ENCODE measurements at regions not wholly inside any gene's neighbourhood (a gene's known extent, or its start where the extent isn't known, plus 50 kb on each side); places are given as distances from the start of the nearest gene placed in this dataset.
A peak's percentile ranks its signal among the peaks of the same experiment; 100 is the strongest.

- Histone ChIP-seq H3K9me3 (no peaks in the 10 kb centered on the region), H3K36me3 (ENCODE audit: control insufficient read depth, insufficient read depth, low read length) (no peaks in the 10 kb centered on the region), H3K4me3 (ENCODE audit: low read depth, low read length) (no peak overlapping the region), H3K27me3 (replicated peaks; ENCODE audit: control insufficient read depth, insufficient read depth, low read length) (no peaks in the 10 kb centered on the region), H3K4me1 (no peaks in the 10 kb centered on the region)
- no peak overlapping the region for H3K4me3 Mint-ChIP-seq (ENCODE audit: unreplicated experiment)
- H3K27me3 Mint-ChIP-seq (ENCODE audit: insufficient read depth, unreplicated experiment) = no peaks in the 10 kb centered on the region
- peak in 1 of 2 experiments; percentile 23 for DNase-seq
- ChIA-PET CTCF (interaction anchor here (0.9 to 1.8 kb wide), 2 partner anchors 254 to 444 kb away, joined by 4 to 7 read pairs; no protein-coding TSS in a partner anchor), POLR2A (no interaction called here)
- TF ChIP-seq, protein P1, sequence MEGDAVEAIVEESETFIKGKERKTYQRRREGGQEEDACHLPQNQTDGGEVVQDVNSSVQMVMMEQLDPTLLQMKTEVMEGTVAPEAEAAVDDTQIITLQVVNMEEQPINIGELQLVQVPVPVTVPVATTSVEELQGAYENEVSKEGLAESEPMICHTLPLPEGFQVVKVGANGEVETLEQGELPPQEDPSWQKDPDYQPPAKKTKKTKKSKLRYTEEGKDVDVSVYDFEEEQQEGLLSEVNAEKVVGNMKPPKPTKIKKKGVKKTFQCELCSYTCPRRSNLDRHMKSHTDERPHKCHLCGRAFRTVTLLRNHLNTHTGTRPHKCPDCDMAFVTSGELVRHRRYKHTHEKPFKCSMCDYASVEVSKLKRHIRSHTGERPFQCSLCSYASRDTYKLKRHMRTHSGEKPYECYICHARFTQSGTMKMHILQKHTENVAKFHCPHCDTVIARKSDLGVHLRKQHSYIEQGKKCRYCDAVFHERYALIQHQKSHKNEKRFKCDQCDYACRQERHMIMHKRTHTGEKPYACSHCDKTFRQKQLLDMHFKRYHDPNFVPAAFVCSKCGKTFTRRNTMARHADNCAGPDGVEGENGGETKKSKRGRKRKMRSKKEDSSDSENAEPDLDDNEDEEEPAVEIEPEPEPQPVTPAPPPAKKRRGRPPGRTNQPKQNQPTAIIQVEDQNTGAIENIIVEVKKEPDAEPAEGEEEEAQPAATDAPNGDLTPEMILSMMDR (IDR thresholded peaks at IDR 0.05; ENCODE audit: insufficient read depth in 1 of 2, low read depth in 1 of 2, low read length in 1 of 2, severe bottlenecking in 1 of 2, unreplicated experiment in 1 of 2) = no peak
- no TSS peak for BruUV-seq (replicated peaks)
- no peaks in the 10 kb centered on the region for H3K4me1 Mint-ChIP-seq (ENCODE audit: low read depth, unreplicated experiment)
- intact Hi-C loops (cut with micrococcal nuclease; ENCODE audit: unreplicated experiment) = loop anchor here (1.0 to 10.0 kb wide), 2 partner anchors 261 to 446 kb away; no protein-coding TSS in a partner anchor
- H3K36me3 Mint-ChIP-seq (ENCODE audit: insufficient read depth, unreplicated experiment) = no peaks in the 10 kb centered on the region
- H3K27ac Mint-ChIP-seq (ENCODE audit: unreplicated experiment) = no peak overlapping the region
- no peaks in the 10 kb centered on the region for H3K9me3 Mint-ChIP-seq (ENCODE audit: unreplicated experiment)
Observed at GRCh38 chr16:86073763-86074493, 175.0 kb downstream of the IRF8 start.

- H3K4me1 ChIP-seq = no peaks in the 10 kb centered on the region
- BruUV-seq (replicated peaks) = no TSS peak
- peaks cover under 1% of the 10 kb centered on the region for H3K27me3 Mint-ChIP-seq (ENCODE audit: insufficient read depth, unreplicated experiment)
- DNase-seq = peak in 1 of 2 experiments; percentile 28
- ChIA-PET CTCF (no interaction called here), POLR2A (no interaction called here)
- H3K36me3 Mint-ChIP-seq (ENCODE audit: insufficient read depth, unreplicated experiment) = no peaks in the 10 kb centered on the region
- H3K27ac Mint-ChIP-seq (ENCODE audit: unreplicated experiment) = no peak overlapping the region
- H3K4me1 Mint-ChIP-seq (ENCODE audit: low read depth, unreplicated experiment) = no peaks in the 10 kb centered on the region
- H3K9me3 Mint-ChIP-seq (ENCODE audit: unreplicated experiment) = no peaks in the 10 kb centered on the region
- H3K9me3 ChIP-seq = no peaks in the 10 kb centered on the region
- no peak overlapping the region for H3K4me3 ChIP-seq (ENCODE audit: low read depth, low read length)
- intact Hi-C loops (cut with micrococcal nuclease; ENCODE audit: unreplicated experiment) = loop anchor here (10.0 kb wide), 1 partner anchor 260 kb away; no protein-coding TSS in a partner anchor
- H3K36me3 ChIP-seq (ENCODE audit: control insufficient read depth, insufficient read depth, low read length) = no peaks in the 10 kb centered on the region
- H3K27me3 ChIP-seq (replicated peaks; ENCODE audit: control insufficient read depth, insufficient read depth, low read length) = no peaks in the 10 kb centered on the region
- TF ChIP-seq, protein P1 (IDR thresholded peaks at IDR 0.05; ENCODE audit: insufficient read depth in 1 of 2, low read depth in 1 of 2, low read length in 1 of 2, severe bottlenecking in 1 of 2, unreplicated experiment in 1 of 2) = no peak
- no peak overlapping the region for H3K4me3 Mint-ChIP-seq (ENCODE audit: unreplicated experiment)
Observed at GRCh38 chr16:86074651-86075487, 175.9 kb downstream of the IRF8 start.

DNA sequence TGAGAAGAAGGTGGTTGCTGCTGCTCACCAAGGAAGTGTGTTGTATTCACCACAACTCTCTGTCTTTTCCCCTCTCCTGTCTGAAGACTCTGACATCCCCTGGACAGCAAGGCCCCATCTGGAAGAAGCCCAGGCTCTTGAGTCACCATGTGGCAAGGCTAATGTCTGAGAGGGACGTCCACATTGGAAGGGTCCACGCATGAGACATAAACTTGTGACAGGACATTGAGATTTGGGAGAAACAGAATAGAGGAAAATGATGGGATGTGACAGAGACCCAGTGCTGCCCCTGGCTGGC is 176.5 kb downstream of the IRF8 start:
- Mint-ChIP-seq H3K27ac (ENCODE audit: unreplicated experiment) (no peak overlapping the region), H3K4me3 (ENCODE audit: unreplicated experiment) (no peak overlapping the region), H3K4me1 (ENCODE audit: low read depth, unreplicated experiment) (no peaks in the 10 kb centered on the region), H3K36me3 (ENCODE audit: insufficient read depth, unreplicated experiment) (no peaks in the 10 kb centered on the region), H3K27me3 (ENCODE audit: insufficient read depth, unreplicated experiment) (peaks cover 4% of the 10 kb centered on the region), H3K9me3 (ENCODE audit: unreplicated experiment) (no peaks in the 10 kb centered on the region)
- ChIA-PET CTCF (no interaction called here), POLR2A (no interaction called here)
- TF ChIP-seq, protein P1 (IDR thresholded peaks at IDR 0.05; ENCODE audit: insufficient read depth in 1 of 2, low read depth in 1 of 2, low read length in 1 of 2, severe bottlenecking in 1 of 2, unreplicated experiment in 1 of 2) = no peak
- DNase-seq = peak in 1 of 2 experiments; percentile 23
- BruUV-seq (replicated peaks) = no TSS peak
- H3K9me3 ChIP-seq = no peaks in the 10 kb centered on the region
- no peaks in the 10 kb centered on the region for H3K4me1 ChIP-seq
- intact Hi-C loops (cut with micrococcal nuclease; ENCODE audit: unreplicated experiment) = loop anchor here (10.0 kb wide), 1 partner anchor 259 kb away; no protein-coding TSS in a partner anchor
- H3K27me3 ChIP-seq (replicated peaks; ENCODE audit: control insufficient read depth, insufficient read depth, low read length) = no peaks in the 10 kb centered on the region
- H3K36me3 ChIP-seq (ENCODE audit: control insufficient read depth, insufficient read depth, low read length) = no peaks in the 10 kb centered on the region
- no peak overlapping the region for H3K4me3 ChIP-seq (ENCODE audit: low read depth, low read length)
